Frontal cortex (tissue), 3 donors: ENCODE measurements at regions not wholly inside any gene's neighbourhood (a gene's known extent, or its start where the extent isn't known, plus 50 kb on each side); places are given as distances from the start of the nearest gene placed in this dataset.
"Not testable (repeated sequence)": the region's sequence is repeated elsewhere in the genome, so short reads cannot be mapped to it uniquely, and the experiment has no call there.

Experiments used
- DNase-seq, 2 donors: peaks; one replicate each; pipeline ENCODE4 v3.0.0; 2012; ENCODE audit warnings: low spot score in 2 of 2
- FAIRE-seq: peaks from 2 replicates; lab custom pipeline; 2012; peaks lifted over from hg19 to GRCh38; lab: Jason Lieb, UNC
- donor health status: control.
- donor health status: control.
- donor health status: control.

- DNase-seq (peak in 1 of 2 donors; percentile 5), FAIRE-seq (no peak)
Measured at GRCh38 chr2:19119326-19120001, 239.0 kb downstream of the OSR1 start.

GRCh38 chr2:19116918-19117317, 241.5 kb downstream of the OSR1 start:
- FAIRE-seq (no peak), DNase-seq (no peak)

GRCh38 chr2:19114754-19115231, 243.6 kb downstream of the OSR1 start:
- FAIRE-seq (no peak), DNase-seq (no peak)

- FAIRE-seq (no peak), DNase-seq (no peak)
Measured at GRCh38 chr2:19114126-19114525, 244.3 kb downstream of the OSR1 start.

GRCh38 chr2:19111354-19111753, 247.1 kb downstream of the OSR1 start:
- DNase-seq (no peak), FAIRE-seq (no peak)

GRCh38 chr2:19109518-19109917, 248.9 kb downstream of the OSR1 start:
- FAIRE-seq, result no peak
- DNase-seq, result no peak

GRCh38 chr2:19106376-19106775, 252.0 kb downstream of the OSR1 start:
- no peak for FAIRE-seq
- DNase-seq, result no peak

- no peak for FAIRE-seq
Measured at GRCh38 chr2:19104503-19104902, 253.9 kb downstream of the OSR1 start.

GRCh38 chr2:19102696-19103423, 255.6 kb downstream of the OSR1 start:
- no peak for FAIRE-seq
- no peak for DNase-seq

More at GRCh38 chr2:19104503-19104902, 253.9 kb downstream of the OSR1 start:
- DNase-seq, result no peak

GRCh38 chr2:19101968-19102367, 256.5 kb downstream of the OSR1 start:
- FAIRE-seq, result no peak
- DNase-seq, result no peak

- DNase-seq (no peak), FAIRE-seq (no peak)
Measured at GRCh38 chr2:19100570-19100969, 257.9 kb downstream of the OSR1 start.

GRCh38 chr2:19099181-19099580, 259.2 kb downstream of the OSR1 start:
- no peak for DNase-seq
- FAIRE-seq, result no peak

GRCh38 chr2:19098467-19099160, 259.8 kb downstream of the OSR1 start:
- DNase-seq (no peak), FAIRE-seq (no peak)

- FAIRE-seq, DNase-seq: not testable (repeated sequence)
Measured at GRCh38 chr2:19089476-19089875, 268.9 kb downstream of the OSR1 start.

GRCh38 chr2:19086231-19086651, 272.2 kb downstream of the OSR1 start:
- DNase-seq, result no peak
- no peak for FAIRE-seq

- no peak for DNase-seq
- FAIRE-seq, result peak; percentile 19
Measured at GRCh38 chr2:19078709-19079108, 279.7 kb downstream of the OSR1 start.

- no peak for DNase-seq
Measured at GRCh38 chr2:19073522-19073921, 284.9 kb downstream of the OSR1 start.

GRCh38 chr2:19072161-19072560, 286.3 kb downstream of the OSR1 start:
- FAIRE-seq, result no peak
- DNase-seq, result no peak

More at GRCh38 chr2:19073522-19073921, 284.9 kb downstream of the OSR1 start:
- FAIRE-seq, result no peak

GRCh38 chr2:19070886-19071285, 287.5 kb downstream of the OSR1 start:
- DNase-seq, result no peak
- no peak for FAIRE-seq

- no peak for DNase-seq
- FAIRE-seq, result no peak
Measured at GRCh38 chr2:19068206-19068605, 290.2 kb downstream of the OSR1 start.

- DNase-seq, result no peak
- FAIRE-seq, result no peak
Measured at GRCh38 chr2:19062370-19062769, 296.1 kb downstream of the OSR1 start.
